Hepatocyte (in vitro differentiated cells): ENCODE measurements at regions not wholly inside any gene's neighbourhood (a gene's known extent, or its start where the extent isn't known, plus 50 kb on each side); places are given as distances from the start of the nearest gene placed in this dataset.

Experiments used
- DNase-seq: peaks from one replicate; pipeline ENCODE4 v3.0.0-alpha.2; 2016; ENCODE audit warnings: low spot score
- H2AFZ ChIP-seq: fragments of 200-600 bp; sonication (generic); 2 replicates; pipeline ENCODE4 v1.6.0; 2016; ENCODE audit warnings: antibody characterized with exemption, mild to moderate bottlenecking
- H3K27ac ChIP-seq: fragments of 200-600 bp; sonication (generic); 2 replicates; pipeline ENCODE4 v1.5.1; 2016; ENCODE audit warnings: mild to moderate bottlenecking
- H3K27me3 ChIP-seq: fragments of 200-600 bp; sonication (generic); 2 replicates; pipeline ENCODE4 v1.6.1; 2016
- H3K36me3 ChIP-seq: fragments of 200-600 bp; sonication (generic); replicated peaks from 2 replicates; pipeline ENCODE4 v1.5.1; 2016; ENCODE audit warnings: low read depth; ENCODE audit not compliant: insufficient read depth
- H3K4me1 ChIP-seq: fragments of 200-600 bp; sonication (generic); 2 replicates; pipeline ENCODE4 v1.5.1; 2016; ENCODE audit warnings: mild to moderate bottlenecking, moderate library complexity; ENCODE audit not compliant: insufficient read depth
- H3K4me2 ChIP-seq: fragments of 200-600 bp; sonication (generic); 2 replicates; pipeline ENCODE4 v1.6.0; 2016
- H3K4me3 ChIP-seq: fragments of 200-600 bp; sonication (generic); 2 replicates; pipeline ENCODE4 v1.5.1; 2016; ENCODE audit warnings: mild to moderate bottlenecking
- H3K79me2 ChIP-seq: fragments of 200-600 bp; sonication (generic); 2 replicates; pipeline ENCODE4 v1.6.0; 2017; ENCODE audit warnings: mild to moderate bottlenecking
- H3K9me2 ChIP-seq: fragments of 200-600 bp; sonication (generic); replicated peaks from 2 replicates; pipeline ENCODE4 v1.6.0; 2017; ENCODE audit warnings: mild to moderate bottlenecking; ENCODE audit not compliant: insufficient read depth
- H3K9me3 ChIP-seq: fragments of 200-600 bp; sonication (generic); 2 replicates; pipeline ENCODE4 v1.5.1; 2016; ENCODE audit warnings: low read depth, mild to moderate bottlenecking
- H4K20me1 ChIP-seq: fragments of 200-600 bp; sonication (generic); 2 replicates; pipeline ENCODE4 v1.6.0; 2016; ENCODE audit warnings: mild to moderate bottlenecking; ENCODE audit not compliant: insufficient read depth, poor library complexity, severe bottlenecking
- CTCF ChIP-seq: fragments of 200-600 bp; sonication (generic); IDR thresholded peaks from 2 replicates; pipeline ENCODE4 v1.5.1; 2016; ENCODE audit warnings: antibody characterized with exemption, mild to moderate bottlenecking; ENCODE audit not compliant: poor library complexity
- EZH2 ChIP-seq: fragments of 200-600 bp; sonication (generic); IDR thresholded peaks from 2 replicates; pipeline ENCODE4 v1.6.1; 2016; ENCODE audit warnings: antibody characterized with exemption, mild to moderate bottlenecking, borderline replicate concordance
- EZH2phosphoT487 ChIP-seq: fragments of 200-600 bp; sonication (generic); IDR thresholded peaks from one replicate; pipeline ENCODE4 v1.6.1; 2018; ENCODE audit warnings: antibody characterized with exemption, mild to moderate bottlenecking, low read depth, moderate library complexity; ENCODE audit not compliant: unreplicated experiment, severe bottlenecking
- WGBS: methylation state at CpG from one replicate; pipeline ENCODE4 v1.1.6; 2016; ENCODE audit warnings: low lambda C conversion rate; ENCODE audit errors: missing lambda C conversion rate; 5-methylcytosine and 5-hydroxymethylcytosine counted together

- Histone ChIP-seq H3K27me3 (no peaks in the 10 kb centered on the region), H2AFZ (no peak overlapping the region), H4K20me1 (no peaks in the 10 kb centered on the region), H3K9me2 (no peaks in the 10 kb centered on the region), H3K9me3 (no peaks in the 10 kb centered on the region), H3K79me2 (no peaks in the 10 kb centered on the region), H3K4me2 (no peak overlapping the region), H3K36me3 (no peaks in the 10 kb centered on the region), H3K27ac (no peak overlapping the region), H3K4me1 (peaks cover 3% of the 10 kb centered on the region), H3K4me3 (no peak overlapping the region)
- no peak for TF ChIP-seq EZH2phosphoT487
- WGBS, result 66% methylated on average over 3 of the region's 3 CpGs
- no peak for DNase-seq
Observed at GRCh38 chr5:175159956-175160355, 284.0 kb downstream of the DRD1 start.

- Histone ChIP-seq H3K9me2 (no peaks in the 10 kb centered on the region), H3K4me3 (no peak overlapping the region), H3K36me3 (no peaks in the 10 kb centered on the region), H3K4me1 (no peaks in the 10 kb centered on the region), H3K27me3 (no peaks in the 10 kb centered on the region), H3K79me2 (no peaks in the 10 kb centered on the region), H4K20me1 (no peaks in the 10 kb centered on the region), H3K4me2 (no peak overlapping the region), H3K27ac (no peak overlapping the region), H3K9me3 (peaks cover 12% of the 10 kb centered on the region), H2AFZ (no peak overlapping the region)
- TF ChIP-seq EZH2 (no peak), CTCF (no peak), EZH2phosphoT487 (no peak)
- 95% methylated on average over 8 of the region's 8 CpGs for WGBS
- DNase-seq, result no peak
Observed at GRCh38 chr5:175148636-175149172, 295.3 kb downstream of the DRD1 start.

- no peak overlapping the region for H3K27ac ChIP-seq
- no peaks in the 10 kb centered on the region for H3K36me3 ChIP-seq
- no peaks in the 10 kb centered on the region for H3K27me3 ChIP-seq
- H3K4me3 ChIP-seq, result no peak overlapping the region
- H3K9me3 ChIP-seq, result peaks cover 12% of the 10 kb centered on the region
- no peaks in the 10 kb centered on the region for H3K79me2 ChIP-seq
- TF ChIP-seq EZH2phosphoT487, result no peak
- no peaks in the 10 kb centered on the region for H3K9me2 ChIP-seq
- no peak overlapping the region for H3K4me2 ChIP-seq
- H2AFZ ChIP-seq, result no peak overlapping the region
- 85% methylated on average over 5 of the region's 5 CpGs for WGBS
- no peaks in the 10 kb centered on the region for H4K20me1 ChIP-seq
- no peak for DNase-seq
- no peaks in the 10 kb centered on the region for H3K4me1 ChIP-seq
Observed at GRCh38 chr5:175146733-175147132, 297.2 kb downstream of the DRD1 start.

- H3K4me1 ChIP-seq, result no peaks in the 10 kb centered on the region
- WGBS, result 96% methylated on average over 1 of the region's 1 CpG
- no peak overlapping the region for H2AFZ ChIP-seq
- H3K27ac ChIP-seq, result no peak overlapping the region
- no peaks in the 10 kb centered on the region for H4K20me1 ChIP-seq
- no peaks in the 10 kb centered on the region for H3K27me3 ChIP-seq
- no peaks in the 10 kb centered on the region for H3K36me3 ChIP-seq
- no peaks in the 10 kb centered on the region for H3K9me3 ChIP-seq
- no peak for DNase-seq
- no peak overlapping the region for H3K4me2 ChIP-seq
- no peaks in the 10 kb centered on the region for H3K9me2 ChIP-seq
- no peak for TF ChIP-seq CTCF
- TF ChIP-seq EZH2phosphoT487, result no peak
- TF ChIP-seq EZH2, result no peak
- no peaks in the 10 kb centered on the region for H3K79me2 ChIP-seq
- no peak overlapping the region for H3K4me3 ChIP-seq
Observed at GRCh38 chr5:175141421-175141820, 302.6 kb downstream of the DRD1 start.
